CD14-positive monocyte (primary cell): ENCODE measurements at regions not wholly inside any gene's neighbourhood (a gene's known extent, or its start where the extent isn't known, plus 50 kb on each side); places are given as distances from the start of the nearest gene placed in this dataset.

Experiments used
- DNase-seq, 3 donors: peaks; one replicate each; pipeline ENCODE4 v3.0.0-alpha.2; 2011 to 2022
- H2AFZ ChIP-seq: 2 replicates; pipeline ENCODE4 v1.6.0; 2012; ENCODE audit warnings: mild to moderate bottlenecking, low read depth, low read length, inconsistent platforms; ENCODE audit not compliant: insufficient read depth, poor library complexity, severe bottlenecking
- H3K27ac ChIP-seq, 2 donors: 1 replicate in 1 of 2; 2 replicates in 1 of 2; pipeline ENCODE4 v1.5.1; 2012 to 2013; ENCODE audit warnings: low read length in 2 of 2, control low read depth in 1 of 2, inconsistent platforms in 1 of 2, low read depth in 1 of 2, mild to moderate bottlenecking in 1 of 2
- H3K27me3 ChIP-seq, 2 donors: one replicate each; pipeline versions ENCODE4 v1.6.0 to v1.6.1; 2011 to 2013; ENCODE audit warnings: low read length in 2 of 2; ENCODE audit not compliant: control insufficient read depth in 2 of 2, insufficient read depth in 2 of 2
- H3K36me3 ChIP-seq, 2 donors: replicated peaks in 1 of 2; 1 replicate in 1 of 2; 2 replicates in 1 of 2; pipeline versions ENCODE4 v1.5.1 to v1.6.1; 2012 to 2013; ENCODE audit warnings: low read length in 2 of 2, control low read depth in 1 of 2, inconsistent platforms in 1 of 2, mild to moderate bottlenecking in 1 of 2; ENCODE audit not compliant: insufficient read depth in 2 of 2, control insufficient read depth in 1 of 2
- H3K4me1 ChIP-seq, 2 donors: 1 replicate in 1 of 2; 2 replicates in 1 of 2; pipeline versions ENCODE4 v1.5.1 to v1.6.1; 2012 to 2013; ENCODE audit warnings: low read length in 2 of 2, control low read depth in 1 of 2, inconsistent platforms in 1 of 2, mild to moderate bottlenecking in 1 of 2, moderate library complexity in 1 of 2; ENCODE audit not compliant: insufficient read depth in 2 of 2, control insufficient read depth in 1 of 2
- H3K4me2 ChIP-seq: replicated peaks from 2 replicates; pipeline ENCODE3; 2012; ENCODE audit warnings: low read length, moderate library complexity, mild to moderate bottlenecking; ENCODE audit not compliant: poor library complexity, severe bottlenecking; ENCODE audit errors: extremely low read depth
- H3K4me3 ChIP-seq, 3 experiments: fragments of 200-600 bp in 1 of 3; sonication (generic) in 1 of 3; replicated peaks in 1 of 3; 1 replicate in 2 of 3; 2 replicates in 1 of 3; pipeline ENCODE4 v1.5.1; 2011 to 2013; ENCODE audit warnings: low read length in 3 of 3, mild to moderate bottlenecking in 3 of 3, control low read depth in 2 of 3, low read depth in 2 of 3, inconsistent platforms in 1 of 3, moderate library complexity in 1 of 3
- H3K79me2 ChIP-seq: 2 replicates; pipeline ENCODE4 v1.6.0; 2012; ENCODE audit warnings: mild to moderate bottlenecking, control low read depth, inconsistent platforms, low read length, moderate library complexity; ENCODE audit not compliant: insufficient read depth
- H3K9ac ChIP-seq: 2 replicates; pipeline ENCODE4 v1.6.0; 2017; ENCODE audit warnings: low read length, mild to moderate bottlenecking; ENCODE audit not compliant: insufficient read depth, poor library complexity, severe bottlenecking
- H3K9me3 ChIP-seq, 2 donors: replicated peaks in 1 of 2; 1 replicate in 1 of 2; 2 replicates in 1 of 2; pipeline versions ENCODE4 v1.5.1 to v1.6.1; 2012 to 2013; ENCODE audit warnings: low read length in 2 of 2, control low read depth in 1 of 2; ENCODE audit not compliant: control insufficient read depth in 1 of 2, insufficient read depth in 1 of 2
- H4K20me1 ChIP-seq: 2 replicates; pipeline ENCODE4 v1.6.0; 2012; ENCODE audit warnings: mild to moderate bottlenecking, low read length, control low read depth, moderate library complexity; ENCODE audit not compliant: insufficient read depth
- H3K27ac Mint-ChIP-seq, 7 donors: one replicate each; pipeline ENCODE4 v1.8.0; 2020; ENCODE audit warnings: mild to moderate bottlenecking in 7 of 7, mixed read lengths in 7 of 7, moderate library complexity in 6 of 7, inconsistent platforms in 2 of 7
- H3K27me3 Mint-ChIP-seq, 3 donors: one replicate each; pipeline ENCODE4 v1.8.0; 2021 to 2022; ENCODE audit warnings: low read depth in 3 of 3, mild to moderate bottlenecking in 3 of 3, mixed read lengths in 3 of 3, moderate library complexity in 3 of 3, inconsistent platforms in 1 of 3
- H3K36me3 Mint-ChIP-seq, 2 donors: one replicate each; pipeline ENCODE4 v1.8.0; 2020; ENCODE audit warnings: mixed read lengths in 2 of 2, inconsistent platforms in 1 of 2, mild to moderate bottlenecking in 1 of 2
- H3K4me1 Mint-ChIP-seq: one replicate; pipeline ENCODE4 v1.8.0; 2020; ENCODE audit warnings: mild to moderate bottlenecking, mixed read lengths
- H3K4me3 Mint-ChIP-seq, 2 donors: one replicate each; pipeline ENCODE4 v1.8.0; 2020; ENCODE audit warnings: mild to moderate bottlenecking in 2 of 2, mixed read lengths in 2 of 2, moderate library complexity in 1 of 2
- H3K9me3 Mint-ChIP-seq, 7 donors: one replicate each; pipeline ENCODE4 v1.8.0; 2020 to 2022; ENCODE audit warnings: mixed read lengths in 7 of 7, mild to moderate bottlenecking in 6 of 7, moderate library complexity in 6 of 7, inconsistent platforms in 2 of 7
- CTCF ChIP-seq: fragments of 200-600 bp; IDR thresholded peaks from one replicate; pipeline ENCODE4 v1.8.0; 2022; ENCODE audit warnings: antibody characterized with exemption, mild to moderate bottlenecking
- WGBS: methylation state at CpG from one replicate; pipeline ENCODE4 v1.1.5; 2013; ENCODE audit warnings: missing lambda C conversion rate; ENCODE audit not compliant: insufficient coverage; 5-methylcytosine and 5-hydroxymethylcytosine counted together
- intact Hi-C, 2 donors: fragments of 100-400 bp; cut with micrococcal nuclease; formaldehyde crosslinking; loops; one replicate each; pipeline versions ENCODE4 v1.15.0 to v1.15.1; 2023

GRCh38 chr16:48816393-48816792, 206.4 kb upstream of the N4BP1 start:
- Histone ChIP-seq H3K9me3 (no peaks in the 10 kb centered on the region), H3K9ac (no peak overlapping the region), H4K20me1 (no peaks in the 10 kb centered on the region), H3K4me1 (no peaks in the 10 kb centered on the region), H3K27ac (no peak overlapping the region), H3K36me3 (no peaks in the 10 kb centered on the region), H3K27me3 (peaks cover 13 to 15% of the 10 kb centered on the region in 2 donors), H3K4me3 (no peak overlapping the region), H2AFZ (no peak overlapping the region), H3K4me2 (no peak overlapping the region), H3K79me2 (no peaks in the 10 kb centered on the region)
- TF ChIP-seq CTCF = no peak
- H3K36me3 Mint-ChIP-seq = no peaks in the 10 kb centered on the region
- H3K4me1 Mint-ChIP-seq = no peaks in the 10 kb centered on the region
- H3K27me3 Mint-ChIP-seq = peaks cover 14 to 25% (median 18%) of the 10 kb centered on the region in 3 donors
- intact Hi-C loops = no loop called here
- no peak overlapping the region for H3K27ac Mint-ChIP-seq
- no peak overlapping the region for H3K4me3 Mint-ChIP-seq
- H3K9me3 Mint-ChIP-seq = peaks cover 2 to 8% (median 4%) of the 10 kb centered on the region in 7 donors
- DNase-seq = no peak

- intact Hi-C loops = no loop called here
- WGBS = 81% methylated on average over 7 of the region's 8 CpGs
- peaks cover 21 to 26% of the 10 kb centered on the region in 2 donors for H3K27me3 ChIP-seq
These were observed 205.0 kb upstream of the N4BP1 start for GRCh38 chr16:48814994-48815393.

More at GRCh38 chr16:48814994-48815393, 205.0 kb upstream of the N4BP1 start:
- Histone ChIP-seq H3K4me3 (no peak overlapping the region), H3K36me3 (no peaks in the 10 kb centered on the region), H2AFZ (no peak overlapping the region), H3K79me2 (no peaks in the 10 kb centered on the region), H3K27ac (no peak overlapping the region), H3K4me2 (no peak overlapping the region), H3K4me1 (no peaks in the 10 kb centered on the region), H3K9me3 (peaks cover 0 to 5% of the 10 kb centered on the region in 2 donors), H3K9ac (no peak overlapping the region), H4K20me1 (no peaks in the 10 kb centered on the region)
- no peak for TF ChIP-seq CTCF
- DNase-seq = no peak
- Mint-ChIP-seq H3K4me3 (no peak overlapping the region), H3K27ac (no peak overlapping the region), H3K9me3 (peaks cover 5 to 14% (median 9%) of the 10 kb centered on the region in 7 donors), H3K36me3 (no peaks in the 10 kb centered on the region), H3K27me3 (peaks cover 27 to 32% (median 29%) of the 10 kb centered on the region in 3 donors), H3K4me1 (no peaks in the 10 kb centered on the region)
